ENCODE measurements at regions not wholly inside any gene's neighbourhood (a gene's known extent, or its start where the extent isn't known, plus 50 kb on each side); places are given as distances from the start of the nearest gene placed in this dataset.

DNA sequence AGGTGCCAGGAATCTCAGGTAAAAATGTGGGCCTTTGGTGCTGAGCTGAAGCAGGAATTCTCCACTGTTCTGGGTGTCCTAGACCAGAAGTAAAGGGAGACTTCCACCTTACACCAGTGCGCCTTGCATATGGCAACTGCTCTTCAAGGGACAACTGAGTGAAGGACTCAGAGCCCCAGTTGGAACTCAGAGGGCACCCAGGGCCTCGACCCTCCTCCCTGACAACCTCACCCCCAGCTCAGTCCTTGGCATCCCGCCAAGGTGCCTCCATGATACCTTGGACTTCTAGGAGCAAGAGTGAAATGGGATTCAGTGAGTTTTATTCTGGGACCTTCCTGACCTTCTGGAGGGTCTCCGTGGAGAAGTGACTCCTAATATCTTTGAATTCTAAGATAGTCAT, 140.3 kb downstream of the GPCPD1 start:
- no peak overlapping the region for H4K5ac ChIP-seq (ENCODE audit: insufficient read length, low read depth, low read length)
- H3K4me2 ChIP-seq (ENCODE audit: insufficient read depth in 1 of 2, low read depth in 2 of 2, low read length in 2 of 2), result no peak overlapping the region
- no peak overlapping the region for H3K23ac ChIP-seq (ENCODE audit: insufficient read length)
- FAIRE-seq, result no peak
- H4K91ac ChIP-seq (replicated peaks; ENCODE audit: insufficient read length, low read length), result no peak overlapping the region
- no peak overlapping the region for H3K9ac ChIP-seq (replicated peaks in 1 of 4; ENCODE audit: extremely low read depth in 1 of 4, low read depth in 3 of 4, low read length in 3 of 4)
- H2BK20ac ChIP-seq (ENCODE audit: low read length), result no peak overlapping the region
- no peaks in the 10 kb centered on the region for H4K20me1 ChIP-seq (replicated peaks in 1 of 2; ENCODE audit: control insufficient read depth in 1 of 2, insufficient read depth in 2 of 2, low read length in 2 of 2)
- no peak overlapping the region for H3K27ac ChIP-seq (ENCODE audit: low read depth, low read length)
- no peak overlapping the region for H2BK15ac ChIP-seq (ENCODE audit: low read length)
- no peaks in the 10 kb centered on the region for H3K27me3 ChIP-seq (replicated peaks in 1 of 4; ENCODE audit: control insufficient read depth in 3 of 4, extremely low read depth in 1 of 4, insufficient read depth in 3 of 4, low read length in 3 of 4)
- no peak overlapping the region for H2BK5ac ChIP-seq (ENCODE audit: low read depth, low read length)
- DNase-seq (ENCODE audit: low read depth in 1 of 2, low spot score in 2 of 2), result no peak
- H4K8ac ChIP-seq (ENCODE audit: extremely low read depth, insufficient read depth, low read length), result no peak overlapping the region
- no peaks in the 10 kb centered on the region for H3K79me2 ChIP-seq (ENCODE audit: control insufficient read depth in 1 of 2, insufficient read depth in 2 of 2, low read length in 2 of 2)
- H3K4me1 ChIP-seq (replicated peaks in 1 of 4; ENCODE audit: control insufficient read depth in 3 of 4, insufficient read depth in 4 of 4, low read length in 3 of 4), result no peaks in the 10 kb centered on the region; a peak in 1 of 7 replicates
- H3K14ac ChIP-seq (ENCODE audit: insufficient read length), result no peak overlapping the region
- no peak overlapping the region for H2AK5ac ChIP-seq (ENCODE audit: low read depth, low read length)
- no peaks in the 10 kb centered on the region for H3K23me2 ChIP-seq (ENCODE audit: low read depth, low read length)
- 89% methylated on average over 4 of the region's 4 CpGs; no CpG with 5 or more reads in 1 of the 2 experiments for WGBS, 2 experiments (ENCODE audit: extremely low coverage in 1 of 2, insufficient coverage in 1 of 2, insufficient read length in 1 of 2, insufficient replicate concordance in 2 of 2, low coverage in 1 of 2, low lambda C conversion rate in 2 of 2, missing lambda C conversion rate in 1 of 2)
- H2BK120ac ChIP-seq (replicated peaks; ENCODE audit: low read depth, low read length), result no peak overlapping the region
- no peaks in the 10 kb centered on the region for H3K36me3 ChIP-seq (ENCODE audit: control insufficient read depth in 2 of 4, insufficient read depth in 4 of 4, low read length in 3 of 4)
- POLR2A ChIA-PET (ENCODE audit: partially characterized antibody), result no interaction called here
- no peak overlapping the region for H3K4ac ChIP-seq (replicated peaks; ENCODE audit: insufficient read length, low read depth, low read length)
- CTCF ChIA-PET (ENCODE audit: partially characterized antibody), result interaction anchor here (1.1 to 3.7 kb wide), 3 partner anchors 22 to 58 kb away, joined by 3 to 15 read pairs (median 3); no protein-coding TSS in a partner anchor
- no peak overlapping the region for H3K18ac ChIP-seq (ENCODE audit: extremely low read depth, low read length)
- H3K79me1 ChIP-seq (ENCODE audit: low read depth, low read length), result no peaks in the 10 kb centered on the region
- H3K9me3 ChIP-seq (ENCODE audit: insufficient read depth in 2 of 2, low read depth in 1 of 2, low read length in 1 of 2), result no peaks in the 10 kb centered on the region; a peak in 1 of 4 replicates
- no peak overlapping the region for H3K56ac ChIP-seq (replicated peaks; ENCODE audit: insufficient read length, low read depth, low read length)
- no peak overlapping the region for H3K4me3 ChIP-seq (ENCODE audit: extremely low read depth in 1 of 4, insufficient read depth in 2 of 4, low read depth in 3 of 4, low read length in 4 of 4)
- H2BK12ac ChIP-seq (ENCODE audit: low read depth, low read length), result no peak overlapping the region
- H2AFZ ChIP-seq (ENCODE audit: low read length), result no peak overlapping the region
- TF ChIP-seq SIX5 (IDR thresholded peaks at IDR 0.05; ENCODE audit: low read depth, low read length) (no peak), SRF (IDR thresholded peaks at IDR 0.05; ENCODE audit: low read depth, low read length) (no peak), YY1 (IDR thresholded peaks at IDR 0.05; ENCODE audit: low read depth, low read length) (no peak), FOSL1 (IDR thresholded peaks at IDR 0.05; ENCODE audit: insufficient read depth, low read depth, low read length) (no peak), RXRA (IDR thresholded peaks at IDR 0.05; ENCODE audit: insufficient read depth, low read depth, low read length) (no peak), TEAD4 (IDR thresholded peaks at IDR 0.05; ENCODE audit: low read depth, low read length) (no peak), TAF1 (IDR thresholded peaks at IDR 0.05; ENCODE audit: low read depth, low read length) (no peak), BCL11A (IDR thresholded peaks at IDR 0.05; ENCODE audit: low read depth in 2 of 2, low read length in 2 of 2) (no peak), SIN3A (conservative IDR thresholded peaks at IDR 0.05 in 1 of 2, IDR thresholded peaks at IDR 0.05 in 1 of 2; ENCODE audit: low read depth in 1 of 2, low read length in 2 of 2) (no peak)
- TF ChIP-seq, protein P1, sequence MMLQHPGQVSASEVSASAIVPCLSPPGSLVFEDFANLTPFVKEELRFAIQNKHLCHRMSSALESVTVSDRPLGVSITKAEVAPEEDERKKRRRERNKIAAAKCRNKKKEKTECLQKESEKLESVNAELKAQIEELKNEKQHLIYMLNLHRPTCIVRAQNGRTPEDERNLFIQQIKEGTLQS (IDR thresholded peaks at IDR 0.05; ENCODE audit: insufficient read depth, low read depth, low read length), result no peak
- TF ChIP-seq, protein P2, sequence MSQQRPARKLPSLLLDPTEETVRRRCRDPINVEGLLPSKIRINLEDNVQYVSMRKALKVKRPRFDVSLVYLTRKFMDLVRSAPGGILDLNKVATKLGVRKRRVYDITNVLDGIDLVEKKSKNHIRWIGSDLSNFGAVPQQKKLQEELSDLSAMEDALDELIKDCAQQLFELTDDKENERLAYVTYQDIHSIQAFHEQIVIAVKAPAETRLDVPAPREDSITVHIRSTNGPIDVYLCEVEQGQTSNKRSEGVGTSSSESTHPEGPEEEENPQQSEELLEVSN (IDR thresholded peaks at IDR 0.05), result no peak
- TF ChIP-seq, protein P3, sequence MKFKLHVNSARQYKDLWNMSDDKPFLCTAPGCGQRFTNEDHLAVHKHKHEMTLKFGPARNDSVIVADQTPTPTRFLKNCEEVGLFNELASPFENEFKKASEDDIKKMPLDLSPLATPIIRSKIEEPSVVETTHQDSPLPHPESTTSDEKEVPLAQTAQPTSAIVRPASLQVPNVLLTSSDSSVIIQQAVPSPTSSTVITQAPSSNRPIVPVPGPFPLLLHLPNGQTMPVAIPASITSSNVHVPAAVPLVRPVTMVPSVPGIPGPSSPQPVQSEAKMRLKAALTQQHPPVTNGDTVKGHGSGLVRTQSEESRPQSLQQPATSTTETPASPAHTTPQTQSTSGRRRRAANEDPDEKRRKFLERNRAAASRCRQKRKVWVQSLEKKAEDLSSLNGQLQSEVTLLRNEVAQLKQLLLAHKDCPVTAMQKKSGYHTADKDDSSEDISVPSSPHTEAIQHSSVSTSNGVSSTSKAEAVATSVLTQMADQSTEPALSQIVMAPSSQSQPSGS (IDR thresholded peaks at IDR 0.05; ENCODE audit: low read length), result no peak
